Omental fat pad (tissue), 3 donors: ENCODE measurements at regions not wholly inside any gene's neighbourhood (a gene's known extent, or its start where the extent isn't known, plus 50 kb on each side); places are given as distances from the start of the nearest gene placed in this dataset.
"Not testable (repeated sequence)": the region's sequence is repeated elsewhere in the genome, so short reads cannot be mapped to it uniquely, and the experiment has no call there.

Source experiments
- ATAC-seq: fragments of 150-250 bp; one replicate; pipeline ENCODE4 v1.9.1; 2016; ENCODE audit warnings: mild to moderate bottlenecking, moderate library complexity; ENCODE audit not compliant: low FRiP score
- DNase-seq: peaks from one replicate; pipeline ENCODE4 v3.0.0-alpha.2; 2019; ENCODE audit warnings: low spot score
- TF ChIP-seq, protein P1 (sequence below), 3 donors: fragments of 450-650 bp; IDR thresholded peaks; one replicate each; pipeline ENCODE4 v1.5.1; 2016 to 2017; ENCODE audit warnings: antibody characterized with exemption in 3 of 3, mild to moderate bottlenecking in 3 of 3, moderate library complexity in 2 of 3

GRCh38 chr5:100108883-100109282 lies 426.3 kb upstream of the FAM174A start:
- TF ChIP-seq, protein P1, sequence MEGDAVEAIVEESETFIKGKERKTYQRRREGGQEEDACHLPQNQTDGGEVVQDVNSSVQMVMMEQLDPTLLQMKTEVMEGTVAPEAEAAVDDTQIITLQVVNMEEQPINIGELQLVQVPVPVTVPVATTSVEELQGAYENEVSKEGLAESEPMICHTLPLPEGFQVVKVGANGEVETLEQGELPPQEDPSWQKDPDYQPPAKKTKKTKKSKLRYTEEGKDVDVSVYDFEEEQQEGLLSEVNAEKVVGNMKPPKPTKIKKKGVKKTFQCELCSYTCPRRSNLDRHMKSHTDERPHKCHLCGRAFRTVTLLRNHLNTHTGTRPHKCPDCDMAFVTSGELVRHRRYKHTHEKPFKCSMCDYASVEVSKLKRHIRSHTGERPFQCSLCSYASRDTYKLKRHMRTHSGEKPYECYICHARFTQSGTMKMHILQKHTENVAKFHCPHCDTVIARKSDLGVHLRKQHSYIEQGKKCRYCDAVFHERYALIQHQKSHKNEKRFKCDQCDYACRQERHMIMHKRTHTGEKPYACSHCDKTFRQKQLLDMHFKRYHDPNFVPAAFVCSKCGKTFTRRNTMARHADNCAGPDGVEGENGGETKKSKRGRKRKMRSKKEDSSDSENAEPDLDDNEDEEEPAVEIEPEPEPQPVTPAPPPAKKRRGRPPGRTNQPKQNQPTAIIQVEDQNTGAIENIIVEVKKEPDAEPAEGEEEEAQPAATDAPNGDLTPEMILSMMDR (IDR thresholded peaks at IDR 0.05), result no peak
- ATAC-seq (no peak), DNase-seq (no peak)

GRCh38 chr5:100103592-100104119 lies 431.5 kb upstream of the FAM174A start:
- not testable (repeated sequence) for DNase-seq, ATAC-seq

- not testable (repeated sequence) for ATAC-seq, DNase-seq
Measured at GRCh38 chr5:100101466-100101865, 433.7 kb upstream of the FAM174A start.

DNA sequence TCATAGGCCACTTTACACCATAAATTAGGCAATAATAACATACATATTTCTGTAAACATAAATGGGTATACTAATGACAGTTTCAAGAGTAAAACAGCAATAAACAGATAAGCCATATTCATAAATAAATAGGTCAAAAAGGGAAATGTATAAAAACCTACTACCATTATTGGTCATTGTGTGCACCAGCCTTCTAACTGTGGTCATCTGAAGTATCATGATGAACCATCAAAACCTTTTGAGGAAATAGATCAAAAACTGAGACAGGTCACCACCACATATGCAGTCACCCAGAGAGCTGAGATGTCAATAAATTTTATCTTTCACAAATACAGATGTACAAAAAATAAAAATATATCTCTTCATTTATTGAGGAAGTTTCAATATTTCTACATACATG lies 438.8 kb upstream of the FAM174A start:
- not testable (repeated sequence) for DNase-seq, ATAC-seq

DNA sequence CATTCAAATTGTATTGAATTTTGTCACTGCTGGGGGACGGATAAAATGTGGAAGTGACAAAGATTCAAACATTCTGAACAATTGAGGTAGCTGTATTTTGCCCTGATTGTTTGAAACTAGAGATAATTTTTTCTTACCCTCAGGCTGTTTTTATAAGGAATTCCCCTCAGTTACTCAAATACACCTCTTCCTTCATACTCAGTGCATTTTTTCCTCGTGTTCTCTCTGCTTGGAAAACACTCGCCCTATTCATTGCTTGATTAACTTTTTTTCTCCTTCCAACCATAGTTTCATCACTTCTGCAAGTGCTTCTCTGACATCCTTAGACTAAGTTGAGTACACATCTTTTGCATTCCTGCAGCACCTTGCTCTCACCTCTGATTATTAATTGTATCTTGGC lies 454.5 kb upstream of the FAM174A start:
- not testable (repeated sequence) for DNase-seq, ATAC-seq

DNA sequence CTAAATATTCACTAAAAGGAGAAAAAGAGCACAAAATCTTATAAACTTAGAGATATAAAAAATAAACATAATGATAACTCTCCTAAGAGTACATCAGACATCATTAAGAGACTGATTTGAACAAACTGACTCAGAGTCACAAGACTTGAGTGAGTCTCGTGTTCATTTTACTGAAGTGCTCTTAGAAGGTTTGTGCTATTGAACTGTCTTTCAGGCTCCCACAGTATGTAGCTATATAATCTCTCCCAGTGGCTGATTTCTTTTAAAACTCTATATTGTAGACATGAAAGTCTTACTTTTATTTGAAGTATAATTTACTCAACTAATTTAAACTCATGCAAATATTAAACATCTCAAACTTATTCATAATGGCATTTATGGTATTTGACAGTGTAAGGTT lies 456.0 kb upstream of the FAM174A start:
- ATAC-seq, DNase-seq: not testable (repeated sequence)

DNA sequence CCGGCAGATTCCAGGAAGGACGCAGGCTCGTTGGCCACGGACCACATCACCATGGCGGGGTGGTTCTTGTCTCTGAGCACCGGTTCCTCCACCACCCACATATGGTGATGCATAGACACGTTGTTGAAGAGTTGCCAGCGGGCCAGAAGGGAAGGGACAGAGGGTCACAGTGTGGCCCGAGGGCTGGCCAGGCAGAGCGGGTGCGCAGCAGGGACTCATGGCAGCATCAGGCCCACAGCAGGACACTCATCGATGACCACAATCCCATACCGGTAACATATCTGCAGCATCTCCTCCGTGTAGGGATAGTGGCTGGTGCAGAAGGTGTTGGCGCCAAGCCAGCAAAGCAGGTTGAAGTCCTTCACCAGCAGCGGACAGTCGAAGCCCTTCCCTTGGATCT lies 469.2 kb upstream of the FAM174A start:
- ATAC-seq, DNase-seq: not testable (repeated sequence)

- TF ChIP-seq, protein P1 (IDR thresholded peaks at IDR 0.05), result no peak
- ATAC-seq, result no peak
- no peak for DNase-seq
Measured at GRCh38 chr5:100043475-100043874, 491.7 kb upstream of the FAM174A start.

DNA sequence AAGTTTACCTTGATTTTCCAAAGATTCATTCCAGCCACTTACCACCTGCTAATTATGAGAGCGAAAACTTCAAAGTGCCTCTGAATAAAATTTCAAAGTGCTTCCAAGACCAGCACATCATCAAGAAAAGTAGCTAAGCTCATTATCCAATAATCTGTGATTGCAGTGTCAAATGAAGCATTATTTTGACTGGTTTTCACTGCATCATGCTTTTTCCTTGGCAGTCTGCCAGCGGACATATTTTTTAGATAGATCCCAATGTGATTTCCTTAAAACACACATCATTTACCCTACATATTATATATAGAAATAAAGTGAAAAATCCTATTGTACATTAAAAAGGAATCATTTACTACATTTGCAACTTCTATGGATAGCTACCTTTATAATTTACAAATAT lies 508.6 kb upstream of the FAM174A start:
- ATAC-seq (no peak), DNase-seq (no peak)
- TF ChIP-seq, protein P1 (IDR thresholded peaks at IDR 0.05), result no peak

DNA sequence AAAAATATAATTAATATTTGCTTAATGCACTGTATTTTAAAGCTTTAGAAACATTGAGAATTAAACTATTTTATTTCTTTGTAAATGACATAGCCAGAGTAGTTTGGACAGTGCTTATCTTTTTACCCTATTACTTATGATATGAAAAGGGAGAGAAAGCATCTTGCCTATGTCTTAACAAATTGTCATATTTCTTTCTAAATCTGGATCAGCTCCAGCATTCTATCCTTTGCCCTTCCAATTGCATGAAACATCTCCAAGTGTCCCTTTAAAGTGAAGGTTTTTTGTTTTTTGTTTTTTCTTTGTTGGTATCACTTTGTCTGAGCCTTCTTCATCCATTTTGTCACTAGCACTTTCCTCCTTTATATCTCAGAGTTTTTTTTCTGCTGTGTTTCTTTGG lies 511.6 kb upstream of the FAM174A start:
- TF ChIP-seq, protein P1 (IDR thresholded peaks at IDR 0.05), result no peak
- ATAC-seq (no peak), DNase-seq (no peak)
